Testis (tissue), 2 donors: ENCODE measurements at regions not wholly inside any gene's neighbourhood (a gene's known extent, or its start where the extent isn't known, plus 50 kb on each side); places are given as distances from the start of the nearest gene placed in this dataset.

Experiments used
- DNase-seq: peaks from one replicate; pipeline ENCODE4 v3.0.0-alpha.2; 2019
- H3K27ac ChIP-seq, 2 donors: fragments of 200-600 bp; sonication (generic); one replicate each; pipeline ENCODE4 v1.5.1; 2019
- H3K27me3 ChIP-seq: fragments of 200-600 bp; sonication (generic); one replicate; pipeline ENCODE4 v1.5.1; 2019
- H3K36me3 ChIP-seq: fragments of 200-600 bp; sonication (generic); one replicate; pipeline ENCODE4 v1.5.1; 2017; ENCODE audit warnings: low read depth; ENCODE audit errors: missing control alignments
- H3K4me1 ChIP-seq: fragments of 200-600 bp; sonication (generic); one replicate; pipeline ENCODE4 v1.5.1; 2019
- H3K4me3 ChIP-seq, 2 donors: fragments of 200-600 bp; sonication (generic); one replicate each; pipeline ENCODE4 v1.5.1; 2017 to 2019
- H3K9me3 ChIP-seq: fragments of 200-600 bp; sonication (generic); one replicate; pipeline ENCODE4 v1.5.1; 2017
- POLR2A ChIP-seq: fragments of 450-650 bp; IDR thresholded peaks from one replicate; pipeline ENCODE4 v1.6.1; 2017; ENCODE audit warnings: antibody characterized with exemption, mild to moderate bottlenecking, moderate library complexity
- WGBS, 2 donors: methylation state at CpG; one replicate each; pipeline ENCODE4 v1.1.5; 2018; 5-methylcytosine and 5-hydroxymethylcytosine counted together
- intact Hi-C: fragments of 100-400 bp; cut with DNase I; formaldehyde crosslinking; loops from one replicate; pipeline ENCODE4 v1.15.1; 2023; ENCODE audit warnings: low total_unique reads
- microRNA-seq, 2 donors: library from miRNA; unstranded; fragments of <30 nt; microRNA quantifications; one replicate each; pipeline ENCODE4, GENCODE V29; 2016; ENCODE audit warnings: borderline number of aligned reads in 2 of 2, borderline replicate concordance in 1 of 2
- small RNA-seq, 2 donors: library from RNA; depleted of rRNA; stranded (forward); fragments of <200 nt; gene quantifications; one replicate each; pipeline ENCODE3, GENCODE V24; 2016
- TF ChIP-seq, protein P1 (sequence below), 3 experiments: fragments of 450-650 bp in 2 of 3; fragments of 200-600 bp in 1 of 3; sonication (generic) in 1 of 3; IDR thresholded peaks; one replicate each; pipeline ENCODE4 v1.5.1; 2016 to 2019; ENCODE audit warnings: antibody characterized with exemption in 3 of 3, mild to moderate bottlenecking in 2 of 3, moderate library complexity in 1 of 3

DNA sequence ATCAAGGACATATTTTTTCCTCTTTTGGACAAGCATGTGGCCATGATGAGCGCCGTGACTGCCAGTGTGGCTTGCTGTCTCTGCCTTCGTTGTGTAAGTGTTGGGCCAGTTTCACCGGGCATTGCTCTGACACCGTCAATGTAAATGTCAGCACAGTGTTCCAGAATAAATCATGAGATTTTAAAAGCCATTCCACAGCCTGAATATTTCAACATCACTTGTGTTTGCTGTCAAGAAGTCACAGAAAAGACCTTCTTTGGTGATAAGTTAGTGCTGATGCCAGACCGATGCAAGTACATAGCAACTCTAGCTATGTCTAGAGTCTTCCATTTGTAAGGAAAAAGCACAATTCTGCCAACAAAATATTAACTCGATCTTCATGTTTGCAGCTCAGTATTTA is 467.8 kb downstream of the TBC1D22A start:
- intact Hi-C loops: no loop called here
- no peak overlapping the region for H3K27ac ChIP-seq
- H3K9me3 ChIP-seq: no peaks in the 10 kb centered on the region
- no peaks in the 10 kb centered on the region for H3K4me1 ChIP-seq
- 95 to 96% methylated on average over 7 of the region's 7 CpGs for WGBS, 2 donors
- H3K36me3 ChIP-seq: no peaks in the 10 kb centered on the region
- no peak for TF ChIP-seq POLR2A
- DNase-seq: no peak
- H3K27me3 ChIP-seq: no peaks in the 10 kb centered on the region
- no peak overlapping the region for H3K4me3 ChIP-seq

DNA sequence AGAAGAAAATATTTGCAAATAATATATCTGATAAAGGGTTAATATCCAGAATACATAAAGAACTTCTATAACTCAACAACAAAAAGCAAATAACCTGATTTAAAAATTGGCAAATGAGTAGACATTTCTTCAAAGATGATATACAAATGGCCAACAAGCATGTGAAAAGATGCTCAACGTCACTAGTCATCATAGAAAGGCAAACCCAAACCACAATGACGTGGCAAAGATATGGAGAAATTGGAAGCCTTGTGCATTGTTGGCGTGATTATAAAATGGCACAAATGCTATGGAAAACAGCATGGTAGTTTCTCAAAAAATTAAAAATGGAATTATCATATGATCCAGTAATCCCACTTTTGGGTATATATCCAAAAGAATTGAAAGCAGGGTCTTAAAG is 466.3 kb downstream of the TBC1D22A start:
- intact Hi-C loops: no loop called here
- no peaks in the 10 kb centered on the region for H3K9me3 ChIP-seq
- no peak for DNase-seq
- TF ChIP-seq POLR2A: no peak
- TF ChIP-seq, protein P1, sequence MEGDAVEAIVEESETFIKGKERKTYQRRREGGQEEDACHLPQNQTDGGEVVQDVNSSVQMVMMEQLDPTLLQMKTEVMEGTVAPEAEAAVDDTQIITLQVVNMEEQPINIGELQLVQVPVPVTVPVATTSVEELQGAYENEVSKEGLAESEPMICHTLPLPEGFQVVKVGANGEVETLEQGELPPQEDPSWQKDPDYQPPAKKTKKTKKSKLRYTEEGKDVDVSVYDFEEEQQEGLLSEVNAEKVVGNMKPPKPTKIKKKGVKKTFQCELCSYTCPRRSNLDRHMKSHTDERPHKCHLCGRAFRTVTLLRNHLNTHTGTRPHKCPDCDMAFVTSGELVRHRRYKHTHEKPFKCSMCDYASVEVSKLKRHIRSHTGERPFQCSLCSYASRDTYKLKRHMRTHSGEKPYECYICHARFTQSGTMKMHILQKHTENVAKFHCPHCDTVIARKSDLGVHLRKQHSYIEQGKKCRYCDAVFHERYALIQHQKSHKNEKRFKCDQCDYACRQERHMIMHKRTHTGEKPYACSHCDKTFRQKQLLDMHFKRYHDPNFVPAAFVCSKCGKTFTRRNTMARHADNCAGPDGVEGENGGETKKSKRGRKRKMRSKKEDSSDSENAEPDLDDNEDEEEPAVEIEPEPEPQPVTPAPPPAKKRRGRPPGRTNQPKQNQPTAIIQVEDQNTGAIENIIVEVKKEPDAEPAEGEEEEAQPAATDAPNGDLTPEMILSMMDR (IDR thresholded peaks at IDR 0.05): no peak
- H3K36me3 ChIP-seq: no peaks in the 10 kb centered on the region
- no peaks in the 10 kb centered on the region for H3K4me1 ChIP-seq
- no peak overlapping the region for H3K27ac ChIP-seq
- no peaks in the 10 kb centered on the region for H3K27me3 ChIP-seq
- 91 to 96% methylated on average over 3 of the region's 3 CpGs for WGBS, 2 donors
- no peak overlapping the region for H3K4me3 ChIP-seq

DNA sequence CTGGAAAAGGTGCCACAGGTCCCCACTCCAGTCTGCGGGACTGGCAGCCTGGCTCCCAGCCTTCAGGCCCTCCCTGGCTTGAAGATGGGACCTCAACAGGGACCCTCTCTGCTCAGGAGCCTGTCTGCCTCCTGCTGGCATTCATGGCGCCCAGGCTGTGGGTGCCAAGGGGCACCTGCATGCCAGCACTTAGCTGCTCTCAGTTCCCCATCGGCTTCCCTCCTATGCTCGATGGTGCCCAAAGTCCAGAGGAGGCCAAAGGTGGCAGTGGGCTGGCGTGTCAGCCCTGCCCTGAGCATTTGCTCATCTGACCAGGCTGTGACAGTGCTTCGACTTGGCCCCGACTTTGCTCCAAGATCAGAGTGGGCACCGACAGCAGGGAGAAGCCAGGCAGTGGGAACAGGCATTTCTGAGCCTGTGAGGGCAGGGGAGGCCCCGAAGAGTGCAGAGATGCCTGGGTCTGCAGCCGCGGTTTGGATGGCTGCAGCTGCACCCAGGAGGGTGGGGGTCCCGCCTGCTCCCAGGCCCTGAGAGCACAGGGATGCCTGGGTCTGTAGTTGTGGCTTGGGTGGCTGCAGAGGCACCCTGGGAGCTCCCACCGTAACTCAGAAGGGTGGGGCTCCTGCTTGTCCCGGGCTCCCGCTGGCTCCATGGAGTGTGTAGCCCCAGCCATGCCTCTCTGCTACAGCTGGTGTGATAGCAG is 463.6 kb downstream of the TBC1D22A start:
- intact Hi-C loops: no loop called here
- H3K36me3 ChIP-seq: no peaks in the 10 kb centered on the region
- H3K27me3 ChIP-seq: no peaks in the 10 kb centered on the region
- no peak overlapping the region for H3K27ac ChIP-seq
- WGBS, 2 donors: 88 to 99% methylated on average over 10 to 14 of the region's 15 CpGs
- TF ChIP-seq, protein P1 (IDR thresholded peaks at IDR 0.05): no peak
- TF ChIP-seq POLR2A: no peak
- no peak overlapping the region for H3K4me3 ChIP-seq
- no peaks in the 10 kb centered on the region for H3K4me1 ChIP-seq
- H3K9me3 ChIP-seq: no peaks in the 10 kb centered on the region
- no peak for DNase-seq

DNA sequence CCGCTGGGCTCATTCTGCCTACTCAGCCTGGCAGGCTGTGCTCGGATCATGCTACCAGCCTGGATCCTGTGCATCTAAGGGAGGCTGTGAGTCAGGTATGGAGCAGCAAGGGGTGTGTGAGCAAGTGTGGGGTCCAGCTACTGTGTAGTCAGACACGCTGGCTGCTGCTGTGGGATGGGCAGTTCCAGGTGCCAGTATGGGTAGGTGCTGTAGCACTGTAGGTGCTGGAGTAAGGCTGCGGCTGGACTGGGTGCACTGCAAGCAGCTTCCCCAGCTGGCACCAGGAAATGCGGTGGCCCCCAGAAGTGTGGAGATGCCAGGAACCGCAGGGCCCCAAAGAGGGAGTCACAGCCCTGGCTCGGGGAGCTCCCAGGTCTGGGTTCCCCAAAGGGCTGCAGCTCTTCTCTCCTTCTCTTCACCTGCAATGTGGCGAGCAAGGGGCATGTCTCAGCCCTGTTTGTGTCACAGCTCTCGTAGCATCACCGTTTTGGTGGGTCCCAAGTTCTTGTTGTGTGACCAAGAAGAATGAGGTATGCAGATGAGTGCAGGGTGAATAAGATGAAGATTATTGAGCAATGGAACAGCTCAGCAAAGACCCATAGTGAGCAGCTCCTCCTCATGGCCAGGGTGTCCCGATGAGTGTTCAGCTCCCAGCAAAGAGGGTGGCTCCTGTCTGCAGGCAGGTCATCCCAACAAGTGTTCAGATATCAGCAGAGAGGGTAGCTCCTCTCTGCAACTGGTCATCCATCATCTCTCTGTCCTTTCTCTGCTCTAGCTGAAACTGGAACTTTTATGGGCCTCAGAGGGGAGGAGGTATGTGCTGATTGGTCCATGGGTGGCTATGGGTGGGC is 462.9 kb downstream of the TBC1D22A start:
- Histone ChIP-seq H3K27me3 (no peaks in the 10 kb centered on the region), H3K9me3 (no peaks in the 10 kb centered on the region), H3K4me1 (no peaks in the 10 kb centered on the region), H3K27ac (no peak overlapping the region), H3K36me3 (no peaks in the 10 kb centered on the region), H3K4me3 (no peak overlapping the region)
- no peak for TF ChIP-seq POLR2A
- TF ChIP-seq, protein P1 (IDR thresholded peaks at IDR 0.05): no peak
- intact Hi-C loops: no loop called here
- DNase-seq: no peak
- 97 to 98% methylated on average over 11 of the region's 11 CpGs for WGBS, 2 donors

Small RNA genes in the stretch of these regions (microRNA-seq; reads per million reads assigned to microRNA genes)
- gene MIR3201 (0 reads per million in 2 donors), gene MIR3667 (1.4 to 4.1 reads per million in 2 donors), gene MIR4535 (0 reads per million in 2 donors)

Small RNA genes in the stretch of these regions (small RNA-seq; reads per million reads assigned to genes)
- 0 reads per million in 2 donors for gene MIR3201
- 0 reads per million in 2 donors for gene MIR3667
- 0 reads per million in 2 donors for gene MIR4535
